Fibroblast of the aortic adventitia (primary cell): ENCODE measurements at regions not wholly inside any gene's neighbourhood (a gene's known extent, or its start where the extent isn't known, plus 50 kb on each side); places are given as distances from the start of the nearest gene placed in this dataset.

ENCODE experiments used
- DNase-seq: peaks from one replicate; pipeline ENCODE4 v3.0.0-alpha.2; 2010; ENCODE audit warnings: low read depth
- H3K4me3 ChIP-seq: 2 replicates; pipeline ENCODE4 v1.5.1; 2011; ENCODE audit warnings: low read depth, mild to moderate bottlenecking, control low read depth, low read length, moderate library complexity
- TF ChIP-seq, protein P1 (sequence below): IDR thresholded peaks from 2 replicates; pipeline ENCODE4 v1.5.1; 2011; ENCODE audit warnings: mild to moderate bottlenecking, low read length, control low read depth, inconsistent platforms; ENCODE audit not compliant: insufficient read depth

DNA sequence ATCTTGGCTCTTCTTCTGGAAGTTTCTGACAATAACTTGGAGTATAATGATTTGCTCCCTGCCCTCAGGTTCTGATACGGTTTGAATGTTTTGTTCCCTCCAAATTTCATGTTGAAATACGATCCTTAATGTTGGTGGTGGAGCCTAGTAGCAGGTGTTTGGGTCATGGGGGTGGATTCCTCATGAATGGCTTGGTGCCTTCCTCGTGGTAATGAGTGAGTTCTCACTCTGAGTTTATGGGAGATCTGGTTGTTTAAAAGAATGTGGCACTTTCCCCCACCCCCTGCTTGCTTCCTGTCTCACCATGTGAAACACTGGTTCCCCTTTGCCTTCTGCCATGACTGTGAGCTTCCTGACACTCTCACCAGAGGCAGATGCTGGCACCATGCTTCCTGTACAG is 103.0 kb upstream of the OSMR start:
- TF ChIP-seq, protein P1, sequence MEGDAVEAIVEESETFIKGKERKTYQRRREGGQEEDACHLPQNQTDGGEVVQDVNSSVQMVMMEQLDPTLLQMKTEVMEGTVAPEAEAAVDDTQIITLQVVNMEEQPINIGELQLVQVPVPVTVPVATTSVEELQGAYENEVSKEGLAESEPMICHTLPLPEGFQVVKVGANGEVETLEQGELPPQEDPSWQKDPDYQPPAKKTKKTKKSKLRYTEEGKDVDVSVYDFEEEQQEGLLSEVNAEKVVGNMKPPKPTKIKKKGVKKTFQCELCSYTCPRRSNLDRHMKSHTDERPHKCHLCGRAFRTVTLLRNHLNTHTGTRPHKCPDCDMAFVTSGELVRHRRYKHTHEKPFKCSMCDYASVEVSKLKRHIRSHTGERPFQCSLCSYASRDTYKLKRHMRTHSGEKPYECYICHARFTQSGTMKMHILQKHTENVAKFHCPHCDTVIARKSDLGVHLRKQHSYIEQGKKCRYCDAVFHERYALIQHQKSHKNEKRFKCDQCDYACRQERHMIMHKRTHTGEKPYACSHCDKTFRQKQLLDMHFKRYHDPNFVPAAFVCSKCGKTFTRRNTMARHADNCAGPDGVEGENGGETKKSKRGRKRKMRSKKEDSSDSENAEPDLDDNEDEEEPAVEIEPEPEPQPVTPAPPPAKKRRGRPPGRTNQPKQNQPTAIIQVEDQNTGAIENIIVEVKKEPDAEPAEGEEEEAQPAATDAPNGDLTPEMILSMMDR: no peak
- H3K4me3 ChIP-seq: no peak overlapping the region
- no peak for DNase-seq

DNA sequence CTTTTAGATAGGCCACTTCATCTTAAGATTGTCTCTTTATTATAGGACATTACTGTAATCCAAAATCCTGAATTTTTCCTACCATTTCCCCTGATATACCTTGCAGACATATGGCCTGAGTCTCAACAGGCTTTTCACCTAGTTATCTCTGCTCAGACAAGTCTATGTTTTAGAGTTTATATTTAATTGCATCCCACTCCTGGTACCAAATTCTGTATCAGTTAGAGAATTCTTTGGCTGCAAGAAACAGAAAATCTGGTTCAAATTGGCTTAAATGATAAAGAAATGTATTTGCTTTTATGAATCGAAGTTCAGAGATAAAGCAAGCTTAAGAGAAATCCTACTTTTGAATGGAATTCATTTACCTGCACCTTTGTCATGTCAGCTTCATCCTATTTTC is 102.2 kb upstream of the OSMR start:
- TF ChIP-seq, protein P1: no peak
- no peak overlapping the region for H3K4me3 ChIP-seq
- no peak for DNase-seq

DNA sequence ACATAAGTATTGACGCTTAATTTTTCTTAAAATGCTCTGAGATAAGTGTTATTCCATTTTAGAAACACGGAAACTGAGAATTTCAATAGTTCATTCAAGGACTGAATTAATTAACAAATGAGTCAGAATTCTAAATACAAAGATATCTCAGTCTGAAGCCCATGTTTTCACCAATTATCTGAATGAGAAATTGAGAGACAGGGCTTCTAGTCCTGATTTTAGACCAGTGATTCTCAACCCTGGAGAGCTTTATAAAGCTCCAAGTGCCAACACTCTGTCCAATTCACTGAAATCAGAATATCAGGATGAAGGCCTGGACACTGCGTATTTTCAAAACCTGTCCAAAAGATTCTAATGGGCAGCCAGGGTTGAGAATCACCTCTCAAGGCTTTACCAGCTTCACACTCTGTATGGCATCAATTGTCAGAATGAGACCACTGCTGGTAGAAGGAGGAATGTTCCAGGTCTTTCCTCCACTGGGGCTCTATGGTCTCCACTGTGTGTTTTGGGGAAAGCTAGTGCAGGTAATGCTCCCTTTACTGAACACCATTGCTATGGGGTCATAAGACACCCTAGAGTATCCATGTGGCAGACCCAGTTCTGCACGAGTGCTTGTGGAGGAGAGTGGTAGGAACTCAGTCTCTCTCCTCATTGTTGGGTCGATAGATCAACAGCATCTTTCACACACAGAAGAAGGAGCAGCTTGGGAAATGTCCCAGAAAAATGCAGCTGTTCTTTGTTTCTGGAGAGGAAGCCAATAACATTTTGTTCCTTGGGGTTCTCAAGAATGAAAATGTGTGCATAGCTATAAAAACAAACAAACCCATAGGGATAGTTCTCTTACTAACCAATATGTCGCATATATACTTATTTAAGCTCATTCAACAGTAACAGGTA is 99.7 kb upstream of the OSMR start:
- no peak overlapping the region for H3K4me3 ChIP-seq
- DNase-seq: no peak
- TF ChIP-seq, protein P1: no peak

DNA sequence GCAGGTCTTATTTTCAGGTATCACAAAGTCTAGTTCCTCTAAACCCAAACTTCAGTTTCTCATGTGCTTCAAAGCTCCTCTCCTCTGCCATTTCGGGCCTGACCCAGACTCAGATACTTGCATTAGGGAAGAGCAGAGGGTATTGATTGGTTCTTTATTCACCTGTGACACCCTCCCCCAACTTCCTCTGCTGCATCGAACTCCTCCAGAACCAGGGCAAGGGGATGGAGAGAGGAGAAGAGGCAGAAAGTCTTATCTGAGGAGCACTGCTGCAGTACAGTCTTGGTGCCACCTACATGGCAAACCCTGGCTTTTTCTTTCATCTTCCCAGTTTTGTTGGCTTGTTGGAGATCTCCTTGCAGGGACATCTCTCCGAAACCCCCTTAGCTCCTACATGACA is 96.0 kb upstream of the OSMR start:
- H3K4me3 ChIP-seq: no peak overlapping the region
- TF ChIP-seq, protein P1: no peak
- DNase-seq: no peak

DNA sequence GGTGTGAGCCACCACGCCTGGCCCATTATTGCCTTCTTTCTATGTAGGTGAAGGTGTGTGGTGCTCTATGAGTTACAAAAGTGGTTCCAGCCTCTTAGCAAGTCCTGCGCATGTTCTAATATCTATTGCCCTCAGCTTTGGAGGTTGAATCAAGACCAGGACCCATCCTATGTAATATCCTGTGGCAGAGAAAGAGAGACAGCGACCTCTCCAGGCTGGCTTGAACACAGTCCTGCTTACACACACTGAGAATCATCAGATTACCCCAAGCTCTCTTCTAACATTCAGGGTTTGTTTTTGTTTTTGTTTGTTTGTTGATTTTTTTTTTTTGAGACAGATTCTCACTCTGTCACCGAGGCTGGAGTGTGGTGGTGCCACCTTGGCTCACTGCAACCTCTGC is 94.7 kb upstream of the OSMR start:
- TF ChIP-seq, protein P1: no peak
- no peak overlapping the region for H3K4me3 ChIP-seq
- no peak for DNase-seq

DNA sequence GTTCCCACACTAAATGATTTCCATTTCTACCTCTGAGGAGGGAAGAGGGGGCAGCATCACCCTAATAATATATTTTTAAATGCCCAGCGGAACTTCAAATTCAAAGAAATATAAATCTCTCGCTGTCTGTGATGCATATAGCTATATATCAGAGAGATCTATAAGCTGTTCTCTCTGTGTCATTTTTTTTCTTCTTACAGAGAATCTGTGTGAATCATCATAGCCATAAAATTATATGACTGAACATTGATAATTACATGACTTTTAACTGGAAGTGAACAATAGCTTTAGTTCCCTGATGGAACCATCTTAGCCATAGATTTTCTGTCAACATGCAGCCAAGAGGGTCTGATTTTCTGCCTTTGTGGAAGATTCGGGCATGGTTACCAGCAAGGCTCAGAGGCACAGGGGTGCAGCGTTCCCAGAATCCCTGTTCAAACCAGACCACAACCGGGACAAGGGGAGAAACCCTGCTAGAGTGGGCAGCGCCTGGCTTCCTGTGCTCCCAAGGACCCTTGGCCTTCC is 93.7 kb upstream of the OSMR start:
- TF ChIP-seq, protein P1: no peak
- DNase-seq: no peak
- H3K4me3 ChIP-seq: no peak overlapping the region
